ENCODE measurements at regions not wholly inside any gene's neighbourhood (a gene's known extent, or its start where the extent isn't known, plus 50 kb on each side); places are given as distances from the start of the nearest gene placed in this dataset.

DNA sequence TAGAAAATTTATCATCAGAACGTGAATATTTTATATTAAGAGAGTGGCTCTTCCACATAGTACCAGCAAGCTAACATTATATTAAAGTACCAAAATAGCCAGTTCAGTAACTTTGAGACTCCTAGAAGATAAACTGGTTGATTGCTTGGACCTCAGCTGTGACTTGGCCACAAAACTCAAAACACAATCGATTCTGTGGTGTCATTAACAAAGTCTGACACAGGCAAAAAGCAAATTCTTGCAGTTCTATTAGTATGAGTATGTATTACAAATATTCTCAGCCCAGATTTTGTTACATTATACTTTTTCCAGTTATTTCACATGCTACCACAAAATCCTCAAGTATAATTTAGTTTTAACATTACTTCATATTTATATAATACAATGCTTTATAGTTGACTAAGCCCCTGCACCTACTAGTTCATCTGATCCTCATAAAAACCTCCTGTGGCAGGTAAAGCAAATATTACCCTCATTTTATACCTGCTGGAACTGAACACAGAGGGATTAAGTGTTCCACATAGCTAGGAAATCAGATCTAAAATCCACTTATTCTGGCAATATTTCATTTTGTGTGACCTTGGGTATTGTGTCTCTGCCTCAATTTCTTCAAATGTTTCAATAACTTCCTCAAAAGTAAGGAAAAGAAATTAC lies 279.9 kb upstream of the MKLN1 start:
- no peaks in the 10 kb centered on the region; the same call in 1 of the 2 replicates for H3K36me3 ChIP-seq (replicated peaks; ENCODE audit: insufficient read depth, low read length)
- no peaks in the 10 kb centered on the region for H3K27me3 ChIP-seq (replicated peaks; ENCODE audit: insufficient read depth, low read length)
- no peak overlapping the region for H3K4me3 ChIP-seq (ENCODE audit: low read length)
- H3F3A ChIP-seq (ENCODE audit: insufficient read depth, low read length) = no peaks in the 10 kb centered on the region
- no peak for TF ChIP-seq EZH2phosphoT487 (IDR thresholded peaks at IDR 0.05; ENCODE audit: low read length)
- TF ChIP-seq, protein P1, sequence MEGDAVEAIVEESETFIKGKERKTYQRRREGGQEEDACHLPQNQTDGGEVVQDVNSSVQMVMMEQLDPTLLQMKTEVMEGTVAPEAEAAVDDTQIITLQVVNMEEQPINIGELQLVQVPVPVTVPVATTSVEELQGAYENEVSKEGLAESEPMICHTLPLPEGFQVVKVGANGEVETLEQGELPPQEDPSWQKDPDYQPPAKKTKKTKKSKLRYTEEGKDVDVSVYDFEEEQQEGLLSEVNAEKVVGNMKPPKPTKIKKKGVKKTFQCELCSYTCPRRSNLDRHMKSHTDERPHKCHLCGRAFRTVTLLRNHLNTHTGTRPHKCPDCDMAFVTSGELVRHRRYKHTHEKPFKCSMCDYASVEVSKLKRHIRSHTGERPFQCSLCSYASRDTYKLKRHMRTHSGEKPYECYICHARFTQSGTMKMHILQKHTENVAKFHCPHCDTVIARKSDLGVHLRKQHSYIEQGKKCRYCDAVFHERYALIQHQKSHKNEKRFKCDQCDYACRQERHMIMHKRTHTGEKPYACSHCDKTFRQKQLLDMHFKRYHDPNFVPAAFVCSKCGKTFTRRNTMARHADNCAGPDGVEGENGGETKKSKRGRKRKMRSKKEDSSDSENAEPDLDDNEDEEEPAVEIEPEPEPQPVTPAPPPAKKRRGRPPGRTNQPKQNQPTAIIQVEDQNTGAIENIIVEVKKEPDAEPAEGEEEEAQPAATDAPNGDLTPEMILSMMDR (IDR thresholded peaks at IDR 0.05; ENCODE audit: low read length) = no peak
- no peak for TF ChIP-seq EZH2 (optimal IDR thresholded peaks at IDR 0.05; ENCODE audit: low read depth, low read length)
- H2AFZ ChIP-seq (ENCODE audit: low read length) = no peak overlapping the region
- DNase-seq = no peak
- no peak overlapping the region for H3K9ac ChIP-seq (ENCODE audit: low read length)
- no peaks in the 10 kb centered on the region for H3K9me2 ChIP-seq (replicated peaks; ENCODE audit: insufficient read depth, low read length)
- H3K79me2 ChIP-seq (ENCODE audit: low read length) = peaks cover 88% of the 10 kb centered on the region
- H3K9me3 ChIP-seq (replicated peaks; ENCODE audit: insufficient read depth, low read length) = no peaks in the 10 kb centered on the region
- no peaks in the 10 kb centered on the region for H3K4me1 ChIP-seq (ENCODE audit: low read length)
- no peak overlapping the region for H3K27ac ChIP-seq (ENCODE audit: low read length)
- H3K4me2 ChIP-seq (ENCODE audit: low read depth, low read length) = no peak overlapping the region
- H4K20me1 ChIP-seq (ENCODE audit: insufficient read depth, low read length) = peaks cover 12% of the 10 kb centered on the region

DNA sequence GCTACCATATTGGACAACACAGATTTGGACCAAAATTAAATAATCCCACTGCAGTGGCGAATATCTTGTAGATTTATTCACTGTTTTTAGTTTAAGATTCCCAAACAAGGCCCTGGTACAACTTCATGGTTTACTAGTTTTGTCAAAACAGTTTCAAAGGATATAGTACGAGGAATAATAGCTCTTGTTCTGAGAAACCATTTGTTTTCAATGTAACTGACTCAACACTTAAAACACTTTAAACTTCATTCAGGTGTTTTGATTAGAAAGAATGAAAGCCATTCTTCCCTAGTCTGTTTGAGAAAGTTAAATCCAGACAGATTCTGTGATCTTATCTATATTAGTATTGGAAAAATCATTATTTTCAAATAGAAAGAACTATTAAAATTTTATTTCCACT lies 276.4 kb upstream of the MKLN1 start:
- Histone ChIP-seq H3K36me3 (replicated peaks; ENCODE audit: insufficient read depth, low read length) (no peaks in the 10 kb centered on the region; the same call in 1 of the 2 replicates), H4K20me1 (ENCODE audit: insufficient read depth, low read length) (peaks cover 18% of the 10 kb centered on the region; the same call in 1 of the 2 replicates), H3K9ac (ENCODE audit: low read length) (no peak overlapping the region), H3K4me1 (ENCODE audit: low read length) (peaks cover 4% of the 10 kb centered on the region), H3F3A (ENCODE audit: insufficient read depth, low read length) (no peaks in the 10 kb centered on the region), H2AFZ (ENCODE audit: low read length) (no peak overlapping the region), H3K27ac (ENCODE audit: low read length) (no peak overlapping the region), H3K79me2 (ENCODE audit: low read length) (peaks cover 91% of the 10 kb centered on the region), H3K4me2 (ENCODE audit: low read depth, low read length) (no peak overlapping the region), H3K27me3 (replicated peaks; ENCODE audit: insufficient read depth, low read length) (no peaks in the 10 kb centered on the region), H3K4me3 (ENCODE audit: low read length) (no peak overlapping the region), H3K9me3 (replicated peaks; ENCODE audit: insufficient read depth, low read length) (no peaks in the 10 kb centered on the region), H3K9me2 (replicated peaks; ENCODE audit: insufficient read depth, low read length) (no peaks in the 10 kb centered on the region)
- TF ChIP-seq EZH2 (optimal IDR thresholded peaks at IDR 0.05; ENCODE audit: low read depth, low read length) (no peak), EZH2phosphoT487 (IDR thresholded peaks at IDR 0.05; ENCODE audit: low read length) (no peak)
- TF ChIP-seq, protein P1 (IDR thresholded peaks at IDR 0.05; ENCODE audit: low read length) = no peak
- DNase-seq = no peak

DNA sequence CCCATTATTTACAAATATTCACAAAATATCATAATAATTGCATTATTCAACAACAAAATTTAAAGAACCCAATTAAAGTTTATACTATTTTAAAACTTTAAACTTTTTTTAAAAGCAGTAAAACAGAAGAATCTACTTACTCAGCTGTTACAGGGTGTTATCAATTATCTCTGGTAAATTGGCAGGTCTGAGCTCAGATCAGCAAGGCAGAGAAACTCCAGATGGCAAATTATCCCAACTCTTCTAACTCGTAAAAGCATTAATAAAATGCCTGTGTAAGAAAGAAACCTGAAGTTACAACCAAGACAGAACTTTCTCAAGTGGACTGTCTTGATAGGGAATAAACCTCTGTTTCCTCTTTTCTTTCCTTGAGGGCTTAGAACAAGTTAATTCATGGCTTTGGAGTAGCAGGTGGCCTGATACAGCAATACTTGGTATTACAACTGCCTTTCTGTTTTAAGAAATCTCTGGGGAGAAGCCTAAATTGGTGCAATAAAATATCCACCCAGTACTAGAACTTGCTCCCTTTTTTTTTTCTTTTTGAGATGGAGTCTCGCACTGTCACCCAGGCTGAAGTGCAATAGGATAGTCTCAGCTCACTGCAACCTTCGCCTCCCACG lies 275.3 kb upstream of the MKLN1 start:
- peaks cover 88% of the 10 kb centered on the region for H3K79me2 ChIP-seq (ENCODE audit: low read length)
- no peak overlapping the region for H3K9ac ChIP-seq (ENCODE audit: low read length)
- H3K4me2 ChIP-seq (ENCODE audit: low read depth, low read length) = no peak overlapping the region
- H4K20me1 ChIP-seq (ENCODE audit: insufficient read depth, low read length) = peaks cover 21% of the 10 kb centered on the region
- H3K9me3 ChIP-seq (replicated peaks; ENCODE audit: insufficient read depth, low read length) = no peaks in the 10 kb centered on the region
- no peak for DNase-seq
- peaks cover 8% of the 10 kb centered on the region for H3F3A ChIP-seq (ENCODE audit: insufficient read depth, low read length)
- no peak for TF ChIP-seq EZH2phosphoT487 (IDR thresholded peaks at IDR 0.05; ENCODE audit: low read length)
- TF ChIP-seq, protein P1 (IDR thresholded peaks at IDR 0.05; ENCODE audit: low read length) = no peak
- TF ChIP-seq EZH2 (optimal IDR thresholded peaks at IDR 0.05; ENCODE audit: low read depth, low read length) = no peak
- H3K27me3 ChIP-seq (replicated peaks; ENCODE audit: insufficient read depth, low read length) = no peaks in the 10 kb centered on the region
- peaks cover 13% of the 10 kb centered on the region for H3K4me1 ChIP-seq (ENCODE audit: low read length)
- H2AFZ ChIP-seq (ENCODE audit: low read length) = no peak overlapping the region
- no peaks in the 10 kb centered on the region for H3K9me2 ChIP-seq (replicated peaks; ENCODE audit: insufficient read depth, low read length)
- H3K36me3 ChIP-seq (replicated peaks; ENCODE audit: insufficient read depth, low read length) = no peaks in the 10 kb centered on the region; the same call in 1 of the 2 replicates
- no peak overlapping the region for H3K27ac ChIP-seq (ENCODE audit: low read length)
- H3K4me3 ChIP-seq (ENCODE audit: low read length) = no peak overlapping the region
